ENCODE measurements at regions not wholly inside any gene's neighbourhood (a gene's known extent, or its start where the extent isn't known, plus 50 kb on each side); places are given as distances from the start of the nearest gene placed in this dataset.

DNA sequence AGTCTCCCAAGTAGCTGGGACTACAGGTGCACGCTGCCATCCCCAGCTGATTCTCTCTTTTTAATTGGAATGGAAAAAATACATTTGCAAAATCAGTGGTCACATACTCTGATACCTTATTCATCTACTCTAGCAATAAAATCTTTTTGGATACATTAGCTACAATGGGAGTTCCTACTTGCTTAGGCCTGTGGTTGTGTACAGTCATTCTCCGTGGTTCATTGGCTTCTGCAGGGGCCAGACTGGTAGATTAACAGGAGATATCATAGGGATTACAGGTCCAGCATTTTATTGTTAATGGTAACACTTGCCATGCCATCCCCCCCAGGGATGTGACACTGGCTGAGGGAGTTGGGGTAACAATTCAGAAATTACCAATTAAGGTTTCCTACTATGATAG lies 140.0 kb downstream of the ADAMTS15 start:
- DNase-seq: no peak

DNA sequence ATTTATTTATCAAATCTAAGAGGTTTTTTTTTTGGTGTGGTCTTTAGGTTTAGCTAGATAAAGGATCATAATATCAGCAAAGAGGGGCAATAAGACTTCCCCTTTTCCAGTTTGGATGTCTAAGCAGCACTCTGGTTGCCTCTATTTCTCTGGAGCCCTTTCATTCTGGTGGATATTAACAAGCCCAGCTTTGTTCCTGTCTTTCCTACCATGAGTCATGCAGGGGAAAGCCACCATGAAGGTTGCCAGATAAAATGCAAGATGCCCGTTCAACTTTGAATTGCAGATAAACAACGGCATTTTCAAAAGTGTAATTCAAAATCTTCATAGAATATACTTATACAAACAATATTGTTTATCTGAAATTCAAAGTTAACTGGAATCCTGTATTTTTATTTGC lies 143.6 kb downstream of the ADAMTS15 start:
- no peak for DNase-seq

- no peak for DNase-seq
These were observed 144.6 kb downstream of the ADAMTS15 start for GRCh38 chr11:130593064-130593463.

- DNase-seq: no peak
These were observed 150.0 kb downstream of the ADAMTS15 start for GRCh38 chr11:130598433-130598832.

DNA sequence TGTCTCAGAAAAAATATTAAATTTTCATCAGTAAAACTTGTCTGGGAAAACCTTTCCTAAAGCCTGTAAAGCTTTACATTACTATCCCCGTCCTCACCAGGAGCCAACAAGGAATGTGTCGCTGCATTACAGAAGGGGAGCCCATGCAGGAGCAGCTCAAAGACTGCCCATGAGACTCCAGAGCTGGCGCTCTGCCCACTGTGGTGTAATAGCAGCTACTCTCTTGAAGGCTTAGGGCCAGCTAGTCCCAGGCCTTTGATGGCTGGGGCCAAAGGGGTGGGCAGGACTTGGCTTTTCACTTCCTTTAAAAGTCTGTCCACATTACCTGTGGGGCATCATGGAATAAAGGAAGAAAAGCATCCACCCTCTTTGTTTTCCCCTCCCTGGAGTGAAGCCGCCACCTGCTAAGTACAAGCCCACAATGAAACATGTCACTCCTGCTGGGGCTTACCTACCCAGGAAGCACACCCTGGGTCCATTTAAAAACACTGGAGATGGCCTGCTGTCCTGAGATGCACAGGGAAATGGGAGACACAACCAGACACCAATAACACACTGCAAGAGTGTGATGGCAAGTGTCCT lies 150.7 kb downstream of the ADAMTS15 start:
- DNase-seq: no peak

- DNase-seq: no peak
These were observed 151.7 kb downstream of the ADAMTS15 start for GRCh38 chr11:130600139-130600538.

GRCh38 chr11:130600616-130601015 lies 152.2 kb downstream of the ADAMTS15 start:
- DNase-seq: no peak

DNA sequence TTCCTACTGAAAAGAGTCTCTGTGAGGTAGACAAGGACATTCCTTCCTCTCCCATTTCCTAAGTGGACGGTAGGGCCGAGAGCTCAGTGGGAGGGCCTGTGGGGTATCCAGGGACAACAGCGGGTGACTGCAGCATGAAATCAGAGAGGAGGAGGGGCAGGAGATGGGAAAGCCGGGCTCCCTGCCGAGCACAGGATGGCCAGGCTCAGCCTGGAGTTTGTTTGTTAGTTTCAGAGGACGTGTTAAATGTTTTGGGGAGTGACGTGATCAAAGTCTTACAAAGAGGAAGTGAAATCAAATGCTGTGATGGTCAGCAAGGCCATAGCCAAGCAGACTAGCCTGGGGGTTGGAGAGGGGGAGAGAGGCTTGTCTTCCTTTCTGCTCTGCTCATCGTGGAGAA lies 152.7 kb downstream of the ADAMTS15 start:
- DNase-seq: no peak

- DNase-seq: no peak
These were observed 153.5 kb downstream of the ADAMTS15 start for GRCh38 chr11:130601764-130602460.

- DNase-seq: no peak
These were observed 154.3 kb downstream of the ADAMTS15 start for GRCh38 chr11:130602641-130603334.

DNA sequence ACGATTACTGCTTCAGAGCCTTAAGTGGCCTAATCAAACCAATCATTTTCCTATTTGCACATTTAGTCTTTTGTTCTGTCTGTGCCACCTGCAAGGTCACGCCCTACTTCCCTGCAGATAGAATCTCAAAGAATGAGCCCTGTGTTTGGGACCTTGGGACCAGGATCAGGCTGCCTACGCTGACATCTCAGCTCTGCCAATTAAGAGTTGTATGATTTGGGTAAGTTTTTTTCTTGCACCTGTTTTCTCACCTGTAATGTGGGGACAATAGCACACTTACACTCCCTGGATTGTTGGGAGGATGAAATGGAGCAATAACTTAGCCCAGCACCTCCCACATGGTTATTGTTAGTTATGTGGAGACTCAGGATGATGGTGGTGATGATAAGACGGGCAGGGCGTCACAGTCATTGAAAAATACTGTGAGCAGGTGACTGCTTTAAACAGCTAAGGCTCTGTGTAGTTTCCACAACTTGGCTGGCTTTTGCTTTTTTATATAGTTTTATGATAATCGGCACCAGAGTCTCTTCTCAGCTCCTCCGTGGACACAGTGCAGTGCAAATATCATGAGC lies 155.0 kb downstream of the ADAMTS15 start:
- no peak for DNase-seq

GRCh38 chr11:130604606-130605005 lies 156.2 kb downstream of the ADAMTS15 start:
- no peak for DNase-seq

DNA sequence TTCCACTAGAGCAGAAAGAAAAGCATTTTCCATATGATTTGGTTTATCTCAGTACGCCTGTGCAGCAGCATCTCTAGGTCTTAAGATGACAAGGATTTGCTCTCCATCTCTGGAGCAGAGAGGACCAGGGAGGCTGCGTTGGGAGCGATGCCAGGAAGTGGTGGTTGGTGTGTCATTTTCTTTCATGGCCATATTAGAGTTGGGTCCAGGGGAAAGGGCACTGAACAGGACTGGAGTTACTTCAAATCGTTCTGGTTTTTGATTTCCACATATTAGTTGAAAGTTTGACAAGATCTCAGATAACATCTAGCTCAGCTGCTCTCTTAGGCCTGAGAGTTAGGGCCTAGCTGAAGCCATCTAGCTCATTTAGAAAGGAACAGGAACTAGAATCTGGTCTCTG lies 157.7 kb downstream of the ADAMTS15 start:
- DNase-seq: no peak

DNA sequence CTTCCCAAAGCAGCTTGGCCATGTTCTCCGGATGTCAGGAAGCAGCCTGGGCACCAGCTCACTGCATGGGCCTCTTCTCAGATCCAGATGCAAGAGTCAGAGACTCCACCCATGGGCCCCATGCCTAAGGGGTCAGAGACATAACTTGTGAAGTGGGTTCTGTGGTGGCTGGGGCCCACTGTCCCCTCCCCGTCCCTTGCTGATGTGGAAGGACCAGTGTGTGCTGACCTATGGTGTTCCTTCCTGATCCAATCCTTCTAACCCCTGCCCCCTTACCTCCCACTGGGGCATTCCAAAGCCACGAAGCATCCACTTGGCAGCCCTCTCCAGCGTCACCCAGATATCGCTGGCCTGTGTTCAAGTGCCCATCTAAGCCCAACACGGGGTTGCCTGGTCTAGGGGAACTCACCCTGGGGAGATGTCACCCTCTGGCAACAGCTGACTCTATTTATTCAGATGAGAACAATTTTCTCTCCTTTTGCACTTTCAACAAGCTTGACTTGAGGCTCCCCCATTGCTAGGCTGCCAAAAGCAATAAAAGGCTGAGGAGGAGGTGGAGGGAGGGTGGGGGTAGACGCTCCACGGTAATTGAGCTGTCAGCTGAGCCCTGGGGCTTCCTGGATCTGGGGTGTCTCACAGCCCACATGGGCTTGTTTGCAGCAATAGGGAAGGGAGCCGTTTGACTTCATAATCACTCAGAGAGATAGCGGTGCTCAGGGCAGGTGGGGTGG lies 158.5 kb downstream of the ADAMTS15 start:
- no peak for DNase-seq

DNA sequence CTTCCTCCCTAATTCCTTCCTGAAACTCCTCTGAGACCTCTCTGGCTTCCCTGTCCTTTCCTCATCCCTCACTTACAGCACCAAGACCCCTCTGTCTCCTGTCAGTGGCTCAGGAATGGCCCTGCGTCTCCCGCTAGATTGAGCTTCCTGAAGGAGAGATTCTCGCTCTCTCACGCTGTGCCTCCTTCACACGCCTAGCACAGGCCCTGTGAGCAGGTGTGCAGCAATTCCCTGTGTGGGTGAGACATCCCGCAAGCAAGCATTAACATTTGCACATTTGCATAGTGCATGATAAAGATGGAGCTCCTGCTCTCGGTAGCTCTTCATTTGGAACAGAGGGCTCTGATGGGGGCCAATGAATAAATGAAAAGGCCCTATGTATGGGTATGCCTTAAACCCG lies 159.8 kb downstream of the ADAMTS15 start:
- no peak for DNase-seq

- DNase-seq: no peak
These were observed 160.9 kb downstream of the ADAMTS15 start for GRCh38 chr11:130609121-130610035.

DNA sequence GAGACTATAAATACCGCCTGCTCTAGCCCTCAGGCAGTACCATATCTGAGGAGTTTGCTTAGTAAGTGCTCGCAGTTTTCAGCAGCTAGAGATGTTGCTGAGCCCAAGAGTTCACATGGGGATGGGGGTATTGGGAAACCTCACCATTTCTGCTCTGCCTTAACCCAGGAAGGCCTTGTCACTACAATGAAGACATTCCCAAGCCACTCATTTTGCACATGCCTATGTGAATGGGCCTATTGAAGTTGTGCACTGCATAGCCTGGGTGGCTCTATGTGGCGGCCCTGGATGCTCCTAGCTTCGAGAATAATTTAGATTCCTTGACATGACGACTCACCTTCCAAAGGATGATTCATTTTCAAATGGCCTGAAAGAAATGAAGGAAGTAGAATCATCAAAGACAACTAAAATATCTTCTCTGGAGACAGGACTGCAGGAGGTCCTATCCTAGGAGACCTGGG lies 163.4 kb downstream of the ADAMTS15 start:
- no peak for DNase-seq

DNA sequence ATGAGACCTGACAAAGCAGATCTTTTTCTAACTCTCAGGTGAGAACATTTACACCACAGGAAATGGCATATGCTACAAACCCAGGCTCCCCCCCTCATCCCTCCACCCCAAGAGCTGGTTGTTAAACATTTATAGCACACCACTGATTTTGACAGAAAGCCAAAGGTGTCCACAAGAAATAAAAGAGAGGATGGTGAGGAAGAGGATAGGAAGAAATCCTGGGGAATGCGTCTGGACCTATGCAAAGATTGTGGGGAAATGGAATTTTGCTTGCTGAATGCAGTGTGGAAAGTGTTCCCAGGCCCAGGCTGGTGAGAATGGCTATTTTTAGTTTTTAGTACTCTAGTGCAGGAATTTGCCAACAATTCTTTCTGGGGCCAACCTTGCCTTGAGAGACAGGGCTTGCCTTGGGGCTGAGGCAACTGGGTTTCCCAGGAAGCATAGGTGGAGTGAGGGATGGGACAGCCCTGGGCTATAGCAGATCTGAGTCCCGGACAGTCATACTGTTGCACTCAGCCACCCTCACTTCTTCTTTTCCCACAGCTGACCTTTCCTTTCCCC lies 163.9 kb downstream of the ADAMTS15 start:
- no peak for DNase-seq

DNA sequence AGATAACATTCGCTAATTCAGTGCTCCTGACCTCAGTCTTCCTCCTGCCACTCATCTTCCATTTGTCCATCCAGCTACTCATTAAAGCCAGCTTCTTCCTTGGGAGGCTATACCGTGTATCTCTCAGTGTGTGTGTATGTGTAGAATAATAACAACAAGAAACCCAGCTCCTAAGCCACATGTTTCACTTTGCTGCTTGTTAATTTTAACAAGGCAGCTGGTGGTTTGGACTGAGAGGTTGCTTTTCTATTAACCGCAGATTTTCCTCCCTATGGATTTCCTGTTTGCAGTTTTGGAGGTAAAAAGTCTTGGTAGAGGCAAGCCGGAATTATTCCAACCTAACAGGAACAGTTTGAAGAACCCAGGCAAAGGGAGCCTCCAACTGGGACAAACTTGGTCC lies 165.0 kb downstream of the ADAMTS15 start:
- no peak for DNase-seq

DNA sequence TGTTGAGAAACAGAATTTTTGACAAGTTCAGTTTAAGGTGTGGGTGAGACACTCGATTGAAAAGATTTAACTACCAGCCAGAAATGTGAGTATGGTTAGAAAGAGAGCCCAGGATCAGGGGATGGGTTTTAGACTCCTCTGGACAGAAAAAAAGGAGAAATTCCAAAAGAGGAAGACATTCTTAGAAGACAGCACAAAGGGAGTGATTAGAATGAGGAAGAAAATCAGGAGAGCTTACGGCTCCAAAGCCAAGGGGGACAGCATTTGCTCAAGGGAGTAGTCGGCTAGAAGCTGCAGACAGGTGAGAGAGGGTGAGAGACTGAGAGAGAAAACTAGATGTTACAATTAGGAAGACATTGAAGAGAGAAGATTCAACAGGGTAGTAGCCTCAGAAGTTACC lies 166.1 kb downstream of the ADAMTS15 start:
- DNase-seq: no peak

- no peak for DNase-seq
These were observed 167.1 kb downstream of the ADAMTS15 start for GRCh38 chr11:130615561-130615960.

DNA sequence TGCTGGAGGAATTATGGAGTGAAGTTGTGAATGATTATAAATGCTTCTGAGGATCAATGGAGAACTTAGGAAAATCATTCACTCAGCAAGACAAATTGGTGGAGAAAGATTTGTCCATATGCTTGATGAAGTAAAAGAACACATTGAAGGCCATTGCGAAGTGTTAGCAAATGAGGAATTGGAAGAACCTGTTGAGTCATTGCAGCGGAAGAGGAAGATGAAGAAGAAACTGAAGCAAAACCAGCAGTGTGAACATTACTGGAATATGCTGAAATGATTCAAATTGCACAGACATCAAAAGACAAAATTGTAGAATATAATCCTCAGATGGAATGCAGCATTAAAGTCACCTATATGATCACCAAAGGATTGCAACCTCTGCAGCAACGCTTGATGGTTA lies 168.1 kb downstream of the ADAMTS15 start:
- no peak for DNase-seq
